SH-SY5Y (cell line): ENCODE measurements at regions not wholly inside any gene's neighbourhood (a gene's known extent, or its start where the extent isn't known, plus 50 kb on each side); places are given as distances from the start of the nearest gene placed in this dataset.
A peak's percentile ranks its signal among the peaks of the same experiment; 100 is the strongest.

ENCODE experiments used
- GATA2 ChIP-seq: IDR thresholded peaks from 2 replicates; pipeline ENCODE4 v1.6.1; 2011; ENCODE audit warnings: mild to moderate bottlenecking, low read depth, low read length
- GATA3 ChIP-seq: IDR thresholded peaks from 2 replicates; pipeline ENCODE4 v1.6.1; 2011; ENCODE audit warnings: low read depth, mild to moderate bottlenecking, low read length, moderate library complexity

DNA sequence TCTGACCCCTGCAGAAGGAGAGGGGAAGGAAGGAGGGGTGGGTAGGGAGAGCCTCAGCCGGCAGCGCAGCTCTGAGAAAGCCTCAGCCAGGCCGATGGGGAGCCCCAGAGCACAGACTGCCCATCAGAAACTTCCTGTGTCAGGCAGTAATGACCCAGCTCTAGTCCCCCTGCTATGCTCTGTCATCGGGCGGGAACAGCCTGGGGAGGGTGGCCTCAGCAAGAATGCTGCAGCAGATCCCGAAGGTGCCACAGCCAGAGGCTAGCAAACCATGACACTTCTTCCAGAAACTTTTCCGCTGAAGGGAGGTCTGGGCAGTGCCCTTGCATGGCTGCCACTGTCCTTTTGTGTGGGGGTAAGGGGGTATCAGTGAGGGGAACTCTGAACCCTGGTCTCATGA, 279.0 kb downstream of the BCOR start:
- TF ChIP-seq GATA3 (no peak), GATA2 (no peak)

DNA sequence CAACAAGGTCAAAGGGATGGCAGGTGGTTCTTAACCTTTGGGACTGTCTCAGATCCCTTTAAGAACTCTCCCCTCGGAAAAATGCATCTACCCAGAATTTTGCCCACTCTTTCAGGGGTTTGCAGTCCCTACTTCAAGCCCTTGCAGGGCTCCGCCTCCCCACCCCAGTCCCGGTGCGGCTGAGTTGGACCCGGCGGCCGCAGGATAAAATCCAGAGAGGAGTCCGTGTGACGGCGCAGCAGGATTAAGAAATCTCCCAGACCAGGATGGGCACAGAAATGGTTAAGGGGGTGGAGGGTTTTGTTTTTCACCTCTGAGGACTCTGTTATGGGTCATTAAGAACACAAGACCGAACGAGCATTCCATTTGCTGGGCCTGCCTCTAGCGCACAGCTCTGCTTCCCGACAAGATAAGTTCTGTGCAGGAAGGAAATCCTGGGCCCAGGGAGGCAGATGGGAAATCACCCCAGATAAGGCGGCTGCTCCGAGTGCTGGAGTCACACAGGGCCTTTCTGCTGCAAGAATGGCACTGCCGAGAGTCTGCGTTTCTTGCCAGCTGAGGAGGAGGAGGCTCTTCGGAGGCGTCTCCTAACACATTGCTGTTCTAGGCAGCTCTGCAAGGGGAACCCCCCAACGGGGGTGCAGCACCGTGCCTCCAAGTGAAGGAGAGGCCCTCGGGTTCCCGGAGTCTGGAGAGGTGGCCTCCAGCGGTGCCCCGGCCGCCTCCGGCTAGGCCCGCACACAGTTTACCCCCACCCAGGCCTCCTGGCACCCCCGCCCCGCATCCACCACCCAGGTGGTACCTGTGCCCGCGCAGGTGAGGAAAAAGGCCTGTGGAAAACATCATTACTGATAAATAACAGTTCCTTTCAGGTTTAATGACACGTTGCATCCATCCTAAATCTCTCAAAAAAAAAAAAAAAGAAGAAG, 277.6 kb downstream of the BCOR start:
- TF ChIP-seq GATA2 (0 out of 2 replicates have a peak, but pooled peaks have one; percentile 26), GATA3 (no peak)

DNA sequence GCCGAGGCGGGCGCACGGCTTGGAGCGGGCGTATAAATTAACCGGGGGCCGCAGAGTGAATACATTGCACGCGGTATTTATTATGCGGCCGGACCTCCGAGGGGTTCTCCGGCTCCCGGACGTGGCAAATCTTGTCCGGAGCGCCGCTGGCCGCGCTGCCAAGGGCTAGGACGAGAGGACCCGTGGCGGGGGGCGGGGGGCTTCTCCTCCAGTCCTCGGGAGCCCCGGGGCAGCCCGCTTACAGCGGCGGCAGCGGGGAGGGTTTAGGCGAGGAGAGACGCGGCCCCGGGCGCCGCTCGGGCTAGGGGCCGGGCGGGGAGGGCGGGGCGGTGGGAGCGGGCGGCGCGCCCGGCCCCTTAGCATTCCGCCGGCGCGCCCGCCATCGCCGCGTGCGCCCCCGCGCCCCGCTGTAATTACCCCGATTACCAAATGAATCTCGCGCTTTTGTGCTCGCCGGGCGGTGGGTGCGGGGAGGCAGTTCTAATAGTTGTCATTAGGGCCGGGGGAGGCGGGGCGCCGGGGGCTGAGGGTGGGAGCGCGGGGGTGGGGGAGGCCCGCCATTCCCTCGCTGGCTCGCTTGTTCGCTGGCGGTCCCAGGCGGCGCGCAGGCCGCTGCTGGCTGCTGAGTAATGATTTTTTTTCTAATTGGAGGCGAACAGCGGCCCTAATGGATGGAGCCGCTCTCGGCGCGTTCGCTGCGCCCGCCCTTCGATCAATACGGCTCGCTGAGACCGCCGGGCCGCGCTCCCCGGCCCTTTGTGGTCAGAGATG, 276.6 kb downstream of the BCOR start:
- TF ChIP-seq GATA2 = no peak
- no peak for TF ChIP-seq GATA3

DNA sequence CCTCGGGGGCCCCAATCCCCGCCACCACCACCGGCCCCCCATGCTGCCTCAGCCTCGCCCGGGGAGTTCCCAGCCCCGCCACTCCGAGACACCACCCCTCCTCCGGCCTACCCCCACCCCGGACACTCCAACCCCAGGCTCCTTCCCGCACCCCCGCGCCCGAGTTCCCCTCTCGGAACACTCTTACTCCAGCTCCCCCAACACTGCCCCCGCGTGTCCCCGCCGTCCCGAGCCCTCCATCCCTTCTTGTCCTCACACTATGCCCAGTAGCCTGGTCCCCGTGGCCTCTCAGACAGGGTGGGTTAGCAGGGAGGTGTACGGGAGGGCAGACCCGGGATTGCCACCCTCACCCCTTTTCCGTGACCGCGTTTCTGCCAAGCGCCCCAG, 276.1 kb downstream of the BCOR start:
- no peak for TF ChIP-seq GATA2
- TF ChIP-seq GATA3 = no peak

DNA sequence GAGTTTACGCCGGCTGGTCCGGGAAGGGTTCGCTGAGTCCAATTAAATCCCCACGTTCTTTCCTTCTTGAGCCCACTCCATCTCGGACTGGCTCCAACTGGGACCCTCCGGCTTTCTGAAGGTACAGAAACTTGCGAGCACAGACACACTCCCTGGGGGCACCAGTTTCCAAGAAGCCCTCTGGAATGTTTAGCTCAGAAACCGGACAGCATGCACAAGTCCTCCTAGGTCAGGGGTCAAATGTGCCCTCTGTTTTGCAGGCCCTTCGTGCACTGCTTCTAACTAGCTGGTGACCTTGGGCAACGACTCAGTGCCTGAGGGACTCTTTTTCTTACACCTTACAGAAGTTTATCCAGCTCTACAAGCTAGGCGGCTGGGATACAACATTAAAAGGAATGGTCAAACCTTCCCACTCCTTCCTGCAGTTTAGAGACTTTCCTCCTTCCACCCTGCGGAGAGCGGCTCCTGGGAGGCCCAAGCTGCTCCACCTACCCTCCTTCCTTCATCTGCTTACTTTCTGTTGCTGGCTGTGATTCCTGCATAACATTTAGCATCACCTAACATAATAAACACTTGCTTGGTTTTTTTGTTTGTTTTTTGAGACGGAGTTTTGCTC, 275.5 kb downstream of the BCOR start:
- TF ChIP-seq GATA3 = no peak
- no peak for TF ChIP-seq GATA2

DNA sequence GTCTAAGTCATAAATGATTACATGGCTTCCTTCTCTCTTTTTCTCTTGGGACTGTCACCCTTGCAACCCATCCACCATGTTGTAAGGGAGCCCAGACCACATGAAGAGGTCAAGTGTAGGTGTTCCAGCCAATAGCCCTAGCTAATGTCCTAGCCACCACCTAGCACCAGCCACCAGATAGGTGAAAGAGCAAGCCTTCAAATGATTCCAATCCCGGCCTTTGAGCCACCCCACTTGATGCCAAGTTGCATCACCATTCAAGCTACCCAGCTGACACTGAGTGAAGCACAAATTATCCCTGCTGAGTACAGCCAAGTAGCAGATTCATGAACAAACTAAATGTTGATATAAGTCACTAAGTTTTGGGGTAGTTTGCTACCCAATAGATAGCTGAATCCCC, 274.3 kb downstream of the BCOR start:
- TF ChIP-seq GATA2 (no peak), GATA3 (no peak)

DNA sequence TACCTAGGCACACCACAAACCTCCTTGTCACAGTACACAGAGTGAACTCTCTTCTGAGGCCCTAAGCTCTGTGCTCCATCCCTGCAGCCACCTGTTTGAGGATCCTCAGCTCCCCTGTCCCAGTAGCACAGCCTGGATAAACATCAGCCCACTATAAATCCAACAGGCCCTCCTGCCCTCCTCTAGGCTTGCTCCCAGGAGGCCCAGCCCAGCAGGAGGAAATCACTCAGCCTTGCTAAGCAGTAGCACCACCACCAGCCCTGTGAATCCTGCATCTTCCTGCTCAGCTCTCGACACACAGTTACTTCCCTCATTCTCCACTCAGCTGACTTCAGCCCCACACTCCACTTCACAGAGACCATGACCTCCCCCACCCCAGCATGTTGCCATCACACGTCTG, 273.9 kb downstream of the BCOR start:
- TF ChIP-seq GATA3 (no peak), GATA2 (no peak)

DNA sequence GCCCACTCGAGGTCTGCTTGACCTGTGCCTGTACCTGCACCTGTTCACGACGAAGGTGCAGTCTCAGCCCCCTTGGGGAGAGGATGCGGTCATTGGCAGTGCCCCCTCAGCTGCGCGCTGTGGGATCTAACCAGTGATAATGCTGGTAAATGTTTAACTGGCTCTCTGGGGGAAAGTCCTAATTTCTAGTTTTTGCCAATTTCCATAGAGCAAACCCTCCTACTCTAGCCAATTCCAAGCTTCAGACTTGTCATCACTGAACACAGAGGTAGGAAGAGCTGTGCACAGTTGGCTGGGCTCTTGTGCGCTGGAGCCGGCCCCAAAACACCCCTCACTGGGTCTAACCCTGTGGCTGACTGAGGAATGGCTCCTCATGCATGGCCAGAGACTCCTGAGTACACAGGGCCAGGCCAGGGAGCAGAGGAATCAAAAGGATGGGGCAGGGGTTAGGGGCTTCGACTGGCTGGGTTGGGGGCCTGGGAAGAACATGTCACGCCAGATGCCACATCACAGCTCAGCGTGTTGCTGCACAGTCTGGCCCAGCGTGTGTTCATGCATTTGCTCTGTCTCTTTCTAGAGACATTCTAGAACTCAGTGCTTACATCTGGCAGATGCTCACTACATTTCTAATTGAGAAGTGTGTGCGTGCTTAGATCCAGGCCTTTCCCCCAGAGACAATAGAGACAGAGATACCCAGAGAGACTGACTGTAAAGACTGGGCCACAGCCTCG, 270.8 kb downstream of the BCOR start:
- TF ChIP-seq GATA3 = no peak
- no peak for TF ChIP-seq GATA2

DNA sequence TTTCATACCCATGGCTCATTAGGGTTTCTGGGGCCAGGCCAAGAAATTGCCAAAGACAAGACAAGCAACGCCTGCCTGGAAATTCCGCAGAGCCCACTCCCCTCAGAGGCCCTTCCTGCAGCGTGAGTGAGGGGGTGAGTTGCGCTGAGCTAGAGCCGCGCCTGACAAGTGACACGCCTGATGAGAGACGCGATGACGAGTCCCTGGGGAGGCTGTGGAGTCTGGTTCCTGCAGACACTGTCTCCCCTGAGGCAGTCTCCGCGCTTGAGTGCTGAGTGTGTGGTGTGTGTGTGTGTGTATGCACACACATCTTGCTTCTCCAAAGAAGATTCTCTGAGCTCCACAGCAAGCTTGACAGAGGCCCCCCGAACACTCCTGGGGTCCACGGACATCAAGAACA, 269.8 kb downstream of the BCOR start:
- TF ChIP-seq GATA3 (no peak), GATA2 (no peak)

DNA sequence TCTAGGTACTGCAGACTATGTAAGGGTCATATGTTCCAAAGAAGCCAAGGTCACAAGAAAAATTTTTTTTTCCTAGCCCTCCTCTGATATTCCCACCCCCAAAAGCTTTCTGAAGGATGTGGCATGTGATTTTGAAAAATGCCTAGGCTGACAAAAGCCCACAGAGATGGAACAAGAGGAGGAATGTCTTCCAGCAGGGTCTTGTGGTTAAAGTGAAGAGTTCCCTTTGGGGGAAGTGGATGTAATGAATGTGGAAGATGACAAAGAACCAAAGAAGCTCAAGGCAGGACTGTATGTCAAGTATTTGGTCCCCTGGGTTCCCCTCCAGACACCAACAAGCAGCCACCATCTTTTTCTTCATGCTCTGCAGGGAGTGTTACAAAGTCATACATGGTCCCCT, 268.8 kb downstream of the BCOR start:
- no peak for TF ChIP-seq GATA3
- TF ChIP-seq GATA2 = no peak

DNA sequence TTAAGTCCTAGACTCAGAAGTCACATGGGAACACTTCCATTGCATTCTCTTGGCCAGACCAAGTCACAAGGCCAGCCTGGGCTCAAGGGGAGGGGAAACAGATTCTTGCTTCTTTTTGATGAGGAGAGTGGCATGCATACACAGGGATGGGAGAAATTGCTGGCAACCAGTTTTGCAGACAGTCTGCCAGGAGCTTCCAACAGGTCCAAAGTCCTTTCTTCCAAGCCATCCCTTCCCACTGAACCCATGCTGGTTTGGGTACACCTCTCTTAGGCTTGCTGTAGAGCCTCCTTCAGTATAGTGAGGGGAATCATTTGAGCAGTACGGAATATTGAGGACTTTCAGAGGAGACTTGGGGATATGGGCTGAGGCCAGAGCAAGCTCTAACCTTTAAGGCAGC, 267.8 kb downstream of the BCOR start:
- TF ChIP-seq GATA3 = no peak
- TF ChIP-seq GATA2 = no peak

DNA sequence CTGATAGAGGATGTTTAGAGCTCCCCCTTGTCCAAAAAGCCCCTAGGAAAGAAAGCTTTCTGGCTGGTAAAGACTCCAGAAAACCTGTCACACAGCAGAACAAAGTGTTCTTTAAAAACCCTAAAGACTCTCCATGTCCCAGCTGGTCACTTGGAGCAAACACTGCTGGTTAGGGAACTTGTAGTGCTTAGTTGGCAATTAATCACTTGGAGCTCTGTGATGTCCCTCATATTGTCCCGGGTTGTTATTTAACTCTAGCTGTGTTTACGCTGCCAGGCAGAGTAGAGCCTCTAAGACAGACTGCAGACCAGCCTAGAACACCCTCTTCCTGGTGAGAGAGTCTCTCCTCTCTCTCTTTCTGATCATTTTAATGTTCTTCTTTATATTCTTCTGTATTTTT, 267.3 kb downstream of the BCOR start:
- TF ChIP-seq GATA2 = no peak
- no peak for TF ChIP-seq GATA3

DNA sequence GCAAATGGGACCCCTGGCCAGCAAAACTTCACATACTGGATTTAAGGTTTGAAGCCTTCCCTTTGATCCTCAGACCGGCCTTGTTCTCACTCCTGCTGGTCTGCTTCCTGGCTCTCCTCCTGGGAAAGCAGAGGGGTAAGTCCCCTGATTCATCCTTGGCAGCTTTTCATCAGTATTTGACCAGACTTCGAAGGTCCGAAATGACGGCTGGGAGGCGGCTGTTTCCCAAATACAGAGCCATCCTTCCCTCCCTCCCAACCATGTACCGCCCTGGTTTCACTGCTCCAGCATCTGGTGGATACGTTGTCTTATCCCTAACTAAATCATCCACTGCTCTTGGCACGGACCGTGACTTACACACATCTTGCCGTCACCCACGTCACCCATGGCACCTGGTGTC, 265.5 kb downstream of the BCOR start:
- no peak for TF ChIP-seq GATA2
- no peak for TF ChIP-seq GATA3

DNA sequence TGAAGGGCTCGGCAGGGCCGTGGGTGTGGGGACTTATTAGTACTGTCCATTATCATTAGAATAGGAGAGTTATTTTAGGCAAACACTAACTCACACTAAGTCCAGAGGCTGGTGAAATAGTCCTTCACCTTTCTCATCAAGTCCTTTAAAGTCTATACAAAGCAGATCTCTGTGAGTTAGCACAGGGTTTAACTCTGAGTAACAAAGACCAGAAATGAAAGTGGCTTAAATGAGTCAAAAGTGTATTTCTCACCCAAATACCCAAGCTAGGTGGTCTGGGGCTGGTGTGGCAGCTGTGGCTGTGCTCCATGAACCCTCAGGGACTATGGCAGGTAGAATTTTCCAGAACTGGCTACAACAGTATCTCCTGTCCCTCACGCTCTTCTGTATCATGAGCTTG, 263.2 kb downstream of the BCOR start:
- no peak for TF ChIP-seq GATA2
- no peak for TF ChIP-seq GATA3

DNA sequence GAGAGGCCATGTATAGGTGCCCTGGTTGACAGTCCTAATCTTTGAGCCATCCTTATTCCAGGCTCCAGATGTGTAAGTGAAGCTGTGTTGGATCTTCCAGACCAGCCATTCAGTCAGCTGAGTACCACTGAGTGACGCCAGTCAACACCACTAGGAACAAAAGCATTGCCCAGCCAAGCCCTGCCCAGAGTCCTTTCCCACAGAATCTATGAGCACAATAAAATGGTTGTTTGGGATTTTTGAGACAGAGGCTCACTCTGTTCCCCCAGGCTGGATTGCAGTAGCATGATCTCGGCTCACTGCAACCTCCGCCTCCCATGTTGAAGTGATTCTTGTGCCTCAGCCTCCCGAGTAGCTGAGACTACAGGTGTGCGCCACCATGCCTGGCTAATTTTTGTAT, 262.5 kb downstream of the BCOR start:
- no peak for TF ChIP-seq GATA3
- TF ChIP-seq GATA2 = no peak
